Smooth muscle cell (in vitro differentiated cells): ENCODE measurements at regions not wholly inside any gene's neighbourhood (a gene's known extent, or its start where the extent isn't known, plus 50 kb on each side); places are given as distances from the start of the nearest gene placed in this dataset.

Source experiments
- DNase-seq: peaks from one replicate; lab custom pipeline; 2025; ENCODE audit not compliant: unreplicated experiment; lab: John Stamatoyannopoulos, UW
- H2AFZ ChIP-seq: fragments of 200-600 bp; sonication (generic); 2 replicates; pipeline ENCODE4 v1.6.0; 2016; ENCODE audit warnings: antibody characterized with exemption, low read depth, mild to moderate bottlenecking
- H3F3A ChIP-seq: fragments of 200-600 bp; sonication (generic); 2 replicates; pipeline ENCODE4 v1.6.0; 2017; ENCODE audit warnings: antibody characterized with exemption, low read depth
- H3K27ac ChIP-seq: fragments of 200-600 bp; sonication (generic); 2 replicates; pipeline ENCODE4 v1.5.1; 2016; ENCODE audit warnings: low read depth, mild to moderate bottlenecking
- H3K27me3 ChIP-seq: fragments of 200-600 bp; sonication (generic); 2 replicates; pipeline ENCODE4 v1.6.1; 2016; ENCODE audit warnings: low read depth, mild to moderate bottlenecking
- H3K36me3 ChIP-seq: fragments of 200-600 bp; sonication (generic); 2 replicates; pipeline ENCODE4 v1.5.1; 2016; ENCODE audit warnings: low read depth
- H3K4me1 ChIP-seq: fragments of 200-600 bp; sonication (generic); 2 replicates; pipeline ENCODE4 v1.5.1; 2016; ENCODE audit warnings: low read depth
- H3K4me2 ChIP-seq: fragments of 200-600 bp; sonication (generic); 2 replicates; pipeline ENCODE4 v1.6.0; 2016; ENCODE audit warnings: mild to moderate bottlenecking
- H3K4me3 ChIP-seq: fragments of 200-600 bp; sonication (generic); 2 replicates; pipeline ENCODE4 v1.5.1; 2016; ENCODE audit warnings: mild to moderate bottlenecking
- H3K79me2 ChIP-seq: fragments of 200-600 bp; sonication (generic); 2 replicates; pipeline ENCODE4 v1.6.0; 2016; ENCODE audit warnings: low read depth, mild to moderate bottlenecking
- H3K9ac ChIP-seq: fragments of 200-600 bp; sonication (generic); 2 replicates; pipeline ENCODE4 v1.6.0; 2016; ENCODE audit warnings: low read depth
- H3K9me3 ChIP-seq: fragments of 200-600 bp; sonication (generic); replicated peaks from 2 replicates; pipeline ENCODE4 v1.5.1; 2016; ENCODE audit warnings: low read depth
- H4K20me1 ChIP-seq: fragments of 200-600 bp; sonication (generic); 2 replicates; pipeline ENCODE4 v1.6.0; 2016; ENCODE audit warnings: low read depth
- WGBS: methylation state at CpG from one replicate; pipeline ENCODE4 v1.1.7; 2016; ENCODE audit warnings: low lambda C conversion rate; 5-methylcytosine and 5-hydroxymethylcytosine counted together
- TF ChIP-seq, protein P1 (sequence below): fragments of 200-600 bp; sonication (generic); IDR thresholded peaks from 2 replicates; pipeline ENCODE4 v1.5.1; 2017; ENCODE audit warnings: borderline replicate concordance, mild to moderate bottlenecking, antibody characterized with exemption; ENCODE audit not compliant: insufficient read depth, poor library complexity, severe bottlenecking

DNA sequence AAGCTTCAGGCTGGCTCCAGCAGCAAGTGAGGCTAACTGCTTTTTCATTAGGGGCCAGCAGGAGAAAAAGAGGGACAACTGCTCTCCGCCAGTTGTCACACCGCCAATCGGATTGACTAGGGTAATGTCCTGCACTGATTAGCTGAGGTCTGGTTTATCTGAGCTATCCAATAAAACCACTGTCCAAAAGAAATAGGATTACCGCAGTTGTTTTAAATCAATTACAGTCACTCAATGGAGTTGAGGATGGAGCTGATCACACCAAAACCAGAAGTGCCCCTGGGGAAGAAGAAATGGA, 351.4 kb upstream of the NPVF start:
- Histone ChIP-seq H2AFZ (no peak overlapping the region), H3F3A (no peaks in the 10 kb centered on the region), H3K4me3 (no peak overlapping the region), H4K20me1 (no peaks in the 10 kb centered on the region), H3K9me3 (no peaks in the 10 kb centered on the region), H3K9ac (no peak overlapping the region), H3K79me2 (no peaks in the 10 kb centered on the region), H3K4me2 (no peak overlapping the region), H3K27ac (no peak overlapping the region), H3K27me3 (peaks cover 20% of the 10 kb centered on the region), H3K4me1 (no peaks in the 10 kb centered on the region), H3K36me3 (no peaks in the 10 kb centered on the region)
- TF ChIP-seq, protein P1, sequence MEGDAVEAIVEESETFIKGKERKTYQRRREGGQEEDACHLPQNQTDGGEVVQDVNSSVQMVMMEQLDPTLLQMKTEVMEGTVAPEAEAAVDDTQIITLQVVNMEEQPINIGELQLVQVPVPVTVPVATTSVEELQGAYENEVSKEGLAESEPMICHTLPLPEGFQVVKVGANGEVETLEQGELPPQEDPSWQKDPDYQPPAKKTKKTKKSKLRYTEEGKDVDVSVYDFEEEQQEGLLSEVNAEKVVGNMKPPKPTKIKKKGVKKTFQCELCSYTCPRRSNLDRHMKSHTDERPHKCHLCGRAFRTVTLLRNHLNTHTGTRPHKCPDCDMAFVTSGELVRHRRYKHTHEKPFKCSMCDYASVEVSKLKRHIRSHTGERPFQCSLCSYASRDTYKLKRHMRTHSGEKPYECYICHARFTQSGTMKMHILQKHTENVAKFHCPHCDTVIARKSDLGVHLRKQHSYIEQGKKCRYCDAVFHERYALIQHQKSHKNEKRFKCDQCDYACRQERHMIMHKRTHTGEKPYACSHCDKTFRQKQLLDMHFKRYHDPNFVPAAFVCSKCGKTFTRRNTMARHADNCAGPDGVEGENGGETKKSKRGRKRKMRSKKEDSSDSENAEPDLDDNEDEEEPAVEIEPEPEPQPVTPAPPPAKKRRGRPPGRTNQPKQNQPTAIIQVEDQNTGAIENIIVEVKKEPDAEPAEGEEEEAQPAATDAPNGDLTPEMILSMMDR, result no peak
- DNase-seq, result no peak
- WGBS, result 29% methylated on average over 4 of the region's 4 CpGs

DNA sequence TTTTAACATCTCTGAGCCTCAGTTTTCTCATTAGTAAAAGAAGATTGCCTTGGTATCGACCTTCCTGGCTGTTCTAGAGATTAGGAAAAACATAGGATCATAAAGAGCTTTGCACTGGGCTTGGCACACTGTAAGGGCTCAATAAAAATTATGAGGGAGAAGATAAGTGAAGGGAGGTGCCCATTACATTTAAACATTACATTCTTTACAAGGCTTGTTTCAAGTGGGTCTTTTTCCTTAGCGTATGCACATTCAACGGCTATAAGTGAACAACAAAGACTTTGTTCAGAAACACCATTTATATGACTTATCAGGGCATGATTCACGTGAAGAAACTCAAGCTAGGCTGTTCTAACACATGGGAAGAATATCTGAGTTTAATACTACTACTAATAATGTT, 351.9 kb upstream of the NPVF start:
- Histone ChIP-seq H3F3A (no peaks in the 10 kb centered on the region), H3K4me2 (no peak overlapping the region), H2AFZ (no peak overlapping the region), H3K4me3 (no peak overlapping the region), H3K4me1 (no peaks in the 10 kb centered on the region), H3K27ac (no peak overlapping the region), H3K79me2 (no peaks in the 10 kb centered on the region), H3K9ac (no peak overlapping the region), H3K27me3 (peaks cover 24% of the 10 kb centered on the region), H4K20me1 (no peaks in the 10 kb centered on the region), H3K36me3 (no peaks in the 10 kb centered on the region), H3K9me3 (no peaks in the 10 kb centered on the region)
- WGBS, result 25% methylated on average over 4 of the region's 4 CpGs
- TF ChIP-seq, protein P1, result no peak
- DNase-seq, result no peak

DNA sequence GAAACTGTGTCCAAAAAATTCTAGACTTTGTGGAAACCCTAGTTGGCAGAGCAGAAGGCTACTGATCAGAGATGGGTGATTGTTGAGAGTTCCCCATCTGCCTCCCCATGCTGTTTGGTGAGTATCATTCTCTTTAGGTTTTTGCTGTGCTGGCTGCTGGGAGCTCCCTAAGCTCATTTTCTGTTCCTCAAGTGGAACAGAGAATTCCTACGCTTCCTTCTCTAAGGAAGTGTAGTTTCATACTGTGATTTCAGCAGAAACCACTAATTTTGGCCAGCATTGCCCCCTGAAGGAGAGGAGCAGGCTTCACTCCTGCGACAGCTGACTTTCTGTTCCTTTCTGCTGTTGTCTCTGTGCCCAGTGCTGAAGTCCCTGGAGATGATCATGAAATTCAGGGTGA, 355.3 kb upstream of the NPVF start:
- Histone ChIP-seq H3K27me3 (peaks cover 36% of the 10 kb centered on the region), H3K4me1 (no peaks in the 10 kb centered on the region), H3K4me2 (no peak overlapping the region), H3K27ac (no peak overlapping the region), H4K20me1 (no peaks in the 10 kb centered on the region), H2AFZ (no peak overlapping the region), H3K4me3 (no peak overlapping the region), H3K9me3 (no peaks in the 10 kb centered on the region), H3K36me3 (no peaks in the 10 kb centered on the region), H3K79me2 (no peaks in the 10 kb centered on the region), H3K9ac (no peak overlapping the region), H3F3A (no peaks in the 10 kb centered on the region)
- WGBS, result 95% methylated on average over 2 of the region's 2 CpGs
- TF ChIP-seq, protein P1, result no peak
- DNase-seq, result no peak

DNA sequence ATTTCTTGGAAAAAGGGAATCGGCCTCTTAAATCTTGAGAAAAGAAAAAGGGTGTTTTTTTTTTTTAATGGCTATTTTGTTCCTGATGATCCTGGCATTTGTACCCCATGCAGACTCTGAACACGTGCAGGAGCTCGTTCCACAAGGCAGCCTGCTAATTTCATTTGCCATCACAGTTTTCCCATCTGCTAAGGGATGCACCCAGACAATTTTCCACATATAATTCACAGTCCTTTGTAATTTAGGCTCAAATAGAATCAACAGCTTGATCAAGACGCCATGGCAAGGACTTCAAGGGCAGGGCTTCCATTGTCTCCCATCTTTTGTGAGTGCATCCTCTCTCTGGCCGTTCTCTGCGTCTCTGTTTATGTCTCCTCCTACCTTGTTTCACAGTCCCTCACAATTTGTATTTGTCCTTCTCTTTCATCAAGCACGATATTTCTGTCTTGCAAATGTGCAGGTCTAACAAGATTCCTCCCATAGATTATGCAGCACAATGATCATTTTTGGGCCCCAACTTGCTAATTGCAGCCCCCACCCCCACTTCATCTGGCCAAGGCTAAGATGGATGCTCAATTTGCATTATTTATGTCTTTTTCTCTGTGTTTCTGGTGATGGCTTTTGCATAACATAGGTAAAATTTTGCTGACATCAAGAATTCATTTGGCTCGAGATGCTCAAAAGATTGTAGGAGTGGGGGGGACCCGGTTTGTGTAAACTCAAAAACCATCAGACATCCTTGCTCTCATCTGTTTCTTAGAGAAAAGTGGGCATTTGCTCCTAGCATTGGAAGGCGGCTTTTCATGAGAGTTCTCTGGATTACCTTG, 356.0 kb upstream of the NPVF start:
- no peaks in the 10 kb centered on the region for H3K9me3 ChIP-seq
- no peaks in the 10 kb centered on the region for H3K79me2 ChIP-seq
- no peaks in the 10 kb centered on the region for H3K36me3 ChIP-seq
- no peak for DNase-seq
- WGBS, result 83% methylated on average over 10 of the region's 10 CpGs
- TF ChIP-seq, protein P1, result no peak
- H3K27ac ChIP-seq, result no peak overlapping the region
- no peaks in the 10 kb centered on the region for H3K4me1 ChIP-seq
- H4K20me1 ChIP-seq, result no peaks in the 10 kb centered on the region
- peaks cover 43% of the 10 kb centered on the region for H3K27me3 ChIP-seq
- no peak overlapping the region for H2AFZ ChIP-seq
- no peak overlapping the region for H3K4me2 ChIP-seq
- no peak overlapping the region for H3K4me3 ChIP-seq
- no peaks in the 10 kb centered on the region for H3F3A ChIP-seq
- no peak overlapping the region for H3K9ac ChIP-seq
